Hepatocyte (in vitro differentiated cells): ENCODE measurements at regions not wholly inside any gene's neighbourhood (a gene's known extent, or its start where the extent isn't known, plus 50 kb on each side); places are given as distances from the start of the nearest gene placed in this dataset.
"Not testable (repeated sequence)": the region's sequence is repeated elsewhere in the genome, so short reads cannot be mapped to it uniquely, and the experiment has no call there.

Source experiments
- DNase-seq: peaks from one replicate; pipeline ENCODE4 v3.0.0-alpha.2; 2016; ENCODE audit warnings: low spot score
- H2AFZ ChIP-seq: fragments of 200-600 bp; sonication (generic); 2 replicates; pipeline ENCODE4 v1.6.0; 2016; ENCODE audit warnings: antibody characterized with exemption, mild to moderate bottlenecking
- H3K27ac ChIP-seq: fragments of 200-600 bp; sonication (generic); 2 replicates; pipeline ENCODE4 v1.5.1; 2016; ENCODE audit warnings: mild to moderate bottlenecking
- H3K27me3 ChIP-seq: fragments of 200-600 bp; sonication (generic); 2 replicates; pipeline ENCODE4 v1.6.1; 2016
- H3K36me3 ChIP-seq: fragments of 200-600 bp; sonication (generic); replicated peaks from 2 replicates; pipeline ENCODE4 v1.5.1; 2016; ENCODE audit warnings: low read depth; ENCODE audit not compliant: insufficient read depth
- H3K4me1 ChIP-seq: fragments of 200-600 bp; sonication (generic); 2 replicates; pipeline ENCODE4 v1.5.1; 2016; ENCODE audit warnings: mild to moderate bottlenecking, moderate library complexity; ENCODE audit not compliant: insufficient read depth
- H3K4me2 ChIP-seq: fragments of 200-600 bp; sonication (generic); 2 replicates; pipeline ENCODE4 v1.6.0; 2016
- H3K4me3 ChIP-seq: fragments of 200-600 bp; sonication (generic); 2 replicates; pipeline ENCODE4 v1.5.1; 2016; ENCODE audit warnings: mild to moderate bottlenecking
- H3K79me2 ChIP-seq: fragments of 200-600 bp; sonication (generic); 2 replicates; pipeline ENCODE4 v1.6.0; 2017; ENCODE audit warnings: mild to moderate bottlenecking
- H3K9me2 ChIP-seq: fragments of 200-600 bp; sonication (generic); replicated peaks from 2 replicates; pipeline ENCODE4 v1.6.0; 2017; ENCODE audit warnings: mild to moderate bottlenecking; ENCODE audit not compliant: insufficient read depth
- H3K9me3 ChIP-seq: fragments of 200-600 bp; sonication (generic); 2 replicates; pipeline ENCODE4 v1.5.1; 2016; ENCODE audit warnings: low read depth, mild to moderate bottlenecking
- H4K20me1 ChIP-seq: fragments of 200-600 bp; sonication (generic); 2 replicates; pipeline ENCODE4 v1.6.0; 2016; ENCODE audit warnings: mild to moderate bottlenecking; ENCODE audit not compliant: insufficient read depth, poor library complexity, severe bottlenecking
- CTCF ChIP-seq: fragments of 200-600 bp; sonication (generic); IDR thresholded peaks from 2 replicates; pipeline ENCODE4 v1.5.1; 2016; ENCODE audit warnings: antibody characterized with exemption, mild to moderate bottlenecking; ENCODE audit not compliant: poor library complexity
- EZH2 ChIP-seq: fragments of 200-600 bp; sonication (generic); IDR thresholded peaks from 2 replicates; pipeline ENCODE4 v1.6.1; 2016; ENCODE audit warnings: antibody characterized with exemption, mild to moderate bottlenecking, borderline replicate concordance
- EZH2phosphoT487 ChIP-seq: fragments of 200-600 bp; sonication (generic); IDR thresholded peaks from one replicate; pipeline ENCODE4 v1.6.1; 2018; ENCODE audit warnings: antibody characterized with exemption, mild to moderate bottlenecking, low read depth, moderate library complexity; ENCODE audit not compliant: unreplicated experiment, severe bottlenecking
- WGBS: methylation state at CpG from one replicate; pipeline ENCODE4 v1.1.6; 2016; ENCODE audit warnings: low lambda C conversion rate; ENCODE audit errors: missing lambda C conversion rate; 5-methylcytosine and 5-hydroxymethylcytosine counted together

DNA sequence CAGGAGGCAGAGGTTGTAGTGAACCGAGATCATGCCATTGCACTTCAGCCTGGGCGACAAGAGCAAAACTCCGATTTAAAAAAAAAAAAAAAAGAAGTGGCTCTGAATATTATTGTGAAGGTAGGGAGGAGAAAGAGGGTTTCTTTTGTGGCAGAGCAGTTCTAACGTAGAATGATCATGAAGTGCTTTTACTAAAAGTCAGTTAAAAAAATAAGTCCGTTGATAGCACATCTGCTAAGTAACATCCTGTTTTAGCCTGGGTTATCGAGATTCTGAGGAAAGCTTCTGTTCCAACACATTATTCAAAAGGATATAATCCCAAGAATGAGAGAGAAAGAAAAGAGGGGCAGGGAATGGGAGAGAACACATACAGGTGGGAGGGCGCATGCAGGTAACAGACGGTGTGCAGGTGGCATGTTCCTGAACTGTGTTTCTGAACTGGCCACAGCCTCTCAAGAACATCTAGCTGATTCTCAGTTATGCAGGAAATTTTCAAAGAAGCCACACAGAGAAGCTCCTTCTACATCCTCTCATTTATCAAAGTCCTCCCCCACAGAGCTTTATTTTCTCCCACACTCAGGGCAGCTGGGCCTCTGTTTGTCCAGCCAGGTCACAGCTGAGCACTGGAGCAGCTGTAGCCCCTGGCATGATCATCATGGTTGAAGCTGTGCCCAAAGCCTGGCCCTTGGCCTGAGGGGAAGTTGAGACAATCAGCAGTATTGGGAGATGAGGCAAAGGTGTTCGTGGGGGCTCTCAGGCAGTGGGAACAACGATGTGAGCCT, 342.3 kb downstream of the ZNF674 start:
- Histone ChIP-seq H3K4me1 (no peaks in the 10 kb centered on the region), H3K79me2 (no peaks in the 10 kb centered on the region), H3K4me2 (no peak overlapping the region), H3K36me3 (no peaks in the 10 kb centered on the region), H3K9me3 (no peaks in the 10 kb centered on the region), H4K20me1 (no peaks in the 10 kb centered on the region), H3K9me2 (no peaks in the 10 kb centered on the region), H3K4me3 (no peak overlapping the region), H2AFZ (no peak overlapping the region), H3K27ac (no peak overlapping the region), H3K27me3 (no peaks in the 10 kb centered on the region)
- no peak for DNase-seq
- TF ChIP-seq EZH2 (no peak), CTCF (no peak), EZH2phosphoT487 (no peak)
- WGBS, result 82% methylated on average over 10 of the region's 10 CpGs

- H3K27me3 ChIP-seq, result no peaks in the 10 kb centered on the region
- H3K9me2 ChIP-seq, result no peaks in the 10 kb centered on the region
- H3K79me2 ChIP-seq, result no peaks in the 10 kb centered on the region
- TF ChIP-seq EZH2, result no peak
- TF ChIP-seq EZH2phosphoT487, result no peak
- TF ChIP-seq CTCF, result no peak
- 58% methylated on average over 1 of the region's 1 CpG for WGBS
- no peak overlapping the region for H3K27ac ChIP-seq
- no peak overlapping the region for H3K4me2 ChIP-seq
- no peaks in the 10 kb centered on the region for H3K9me3 ChIP-seq
- no peak for DNase-seq
- no peaks in the 10 kb centered on the region for H3K36me3 ChIP-seq
- H3K4me3 ChIP-seq, result no peak overlapping the region
- no peak overlapping the region for H2AFZ ChIP-seq
- no peaks in the 10 kb centered on the region for H3K4me1 ChIP-seq
- H4K20me1 ChIP-seq, result no peaks in the 10 kb centered on the region
Measured at GRCh38 chrX:46200413-46200812, 344.8 kb downstream of the ZNF674 start.

DNA sequence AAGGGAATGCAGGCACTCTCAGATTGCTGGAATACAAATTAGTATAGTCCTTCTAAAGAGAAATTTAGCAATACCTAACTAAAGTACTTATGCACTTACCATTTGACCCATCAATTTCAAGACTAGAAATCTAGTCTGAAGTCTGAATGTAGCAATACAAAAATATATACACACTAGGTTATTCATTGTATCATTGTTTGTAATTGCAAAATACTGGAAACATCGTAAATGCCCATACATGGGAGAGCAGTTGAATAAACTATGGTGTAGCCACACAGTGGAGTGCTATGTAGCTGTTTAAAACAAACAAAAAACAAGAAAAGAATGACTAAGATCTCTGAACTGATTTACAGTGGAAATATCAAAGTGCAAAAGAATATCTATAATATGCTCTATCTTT, 346.4 kb downstream of the ZNF674 start:
- H3K27ac ChIP-seq, result no peak overlapping the region
- no peak for TF ChIP-seq EZH2
- no peak for TF ChIP-seq EZH2phosphoT487
- TF ChIP-seq CTCF, result no peak
- no peaks in the 10 kb centered on the region for H4K20me1 ChIP-seq
- H3K9me3 ChIP-seq, result no peaks in the 10 kb centered on the region
- no peaks in the 10 kb centered on the region for H3K27me3 ChIP-seq
- WGBS, result 74% methylated on average over 1 of the region's 1 CpG
- H2AFZ ChIP-seq, result no peak overlapping the region
- H3K79me2 ChIP-seq, result no peaks in the 10 kb centered on the region
- H3K4me2 ChIP-seq, result no peak overlapping the region
- no peaks in the 10 kb centered on the region for H3K36me3 ChIP-seq
- H3K4me3 ChIP-seq, result no peak overlapping the region
- no peak for DNase-seq
- no peaks in the 10 kb centered on the region for H3K9me2 ChIP-seq
- H3K4me1 ChIP-seq, result no peaks in the 10 kb centered on the region

DNA sequence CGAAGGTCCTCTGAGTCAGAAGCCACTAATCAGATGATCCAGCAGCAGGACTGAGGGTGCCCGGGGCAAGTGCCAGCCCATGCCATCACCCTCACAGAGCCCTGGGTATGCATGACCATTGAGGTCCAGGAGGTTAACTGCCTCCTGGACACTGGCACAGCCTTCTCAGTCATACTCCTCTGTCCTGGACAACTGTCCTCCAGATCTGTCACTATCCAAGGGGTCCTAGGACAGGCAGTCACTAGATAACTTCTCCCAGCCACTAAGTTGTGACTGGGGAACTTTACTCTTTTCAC, 358.5 kb downstream of the ZNF674 start:
- H3K36me3 ChIP-seq, H2AFZ ChIP-seq, H3K4me2 ChIP-seq, H3K4me3 ChIP-seq, DNase-seq, H4K20me1 ChIP-seq, H3K27me3 ChIP-seq, H3K9me3 ChIP-seq, H3K9me2 ChIP-seq, H3K4me1 ChIP-seq, H3K79me2 ChIP-seq: not testable (repeated sequence)
- peak overlapping the region; percentile 67 for H3K27ac ChIP-seq
- 57% methylated on average over 2 of the region's 2 CpGs for WGBS
